ENCODE measurements at regions not wholly inside any gene's neighbourhood (a gene's known extent, or its start where the extent isn't known, plus 50 kb on each side); places are given as distances from the start of the nearest gene placed in this dataset.

DNA sequence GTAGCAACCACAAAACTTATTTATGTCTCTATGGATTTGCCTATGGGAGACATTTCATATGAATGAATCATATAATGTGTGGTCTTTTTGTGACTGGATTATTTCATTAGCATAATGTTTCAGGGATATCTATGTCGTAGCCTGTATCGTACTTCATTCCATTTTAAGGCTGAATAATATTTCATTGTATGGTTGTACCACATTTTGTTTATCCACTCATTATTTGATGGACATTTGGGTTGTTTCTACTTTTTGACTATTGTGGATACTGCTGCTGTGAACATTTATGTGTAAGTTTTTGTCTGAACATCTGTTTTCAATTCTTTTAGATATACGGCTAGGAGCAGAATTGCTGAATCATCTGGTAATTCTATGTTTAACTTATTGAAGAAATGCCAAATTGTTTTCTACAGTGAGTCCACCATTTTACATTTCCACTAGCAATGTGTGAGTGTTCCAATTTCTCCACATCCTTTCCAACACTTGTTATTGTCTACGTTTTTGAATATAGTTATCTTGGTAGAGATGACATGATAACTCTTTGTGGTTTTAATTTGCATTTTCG, 134.4 kb upstream of the DAZL start:
- Mint-ChIP-seq H3K4me1 (no peaks in the 10 kb centered on the region), H3K36me3 (ENCODE audit: low read depth) (peaks cover 2% of the 10 kb centered on the region), H3K27me3 (ENCODE audit: low read depth) (no peaks in the 10 kb centered on the region), H3K27ac (ENCODE audit: unreplicated experiment) (no peak overlapping the region), H3K4me3 (no peak overlapping the region), H3K9me3 (peaks cover 16% of the 10 kb centered on the region)
- TF ChIP-seq, protein P1, sequence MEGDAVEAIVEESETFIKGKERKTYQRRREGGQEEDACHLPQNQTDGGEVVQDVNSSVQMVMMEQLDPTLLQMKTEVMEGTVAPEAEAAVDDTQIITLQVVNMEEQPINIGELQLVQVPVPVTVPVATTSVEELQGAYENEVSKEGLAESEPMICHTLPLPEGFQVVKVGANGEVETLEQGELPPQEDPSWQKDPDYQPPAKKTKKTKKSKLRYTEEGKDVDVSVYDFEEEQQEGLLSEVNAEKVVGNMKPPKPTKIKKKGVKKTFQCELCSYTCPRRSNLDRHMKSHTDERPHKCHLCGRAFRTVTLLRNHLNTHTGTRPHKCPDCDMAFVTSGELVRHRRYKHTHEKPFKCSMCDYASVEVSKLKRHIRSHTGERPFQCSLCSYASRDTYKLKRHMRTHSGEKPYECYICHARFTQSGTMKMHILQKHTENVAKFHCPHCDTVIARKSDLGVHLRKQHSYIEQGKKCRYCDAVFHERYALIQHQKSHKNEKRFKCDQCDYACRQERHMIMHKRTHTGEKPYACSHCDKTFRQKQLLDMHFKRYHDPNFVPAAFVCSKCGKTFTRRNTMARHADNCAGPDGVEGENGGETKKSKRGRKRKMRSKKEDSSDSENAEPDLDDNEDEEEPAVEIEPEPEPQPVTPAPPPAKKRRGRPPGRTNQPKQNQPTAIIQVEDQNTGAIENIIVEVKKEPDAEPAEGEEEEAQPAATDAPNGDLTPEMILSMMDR (conservative IDR thresholded peaks at IDR 0.05): no peak
- DNase-seq (ENCODE audit: low read depth, low spot score): no peak

DNA sequence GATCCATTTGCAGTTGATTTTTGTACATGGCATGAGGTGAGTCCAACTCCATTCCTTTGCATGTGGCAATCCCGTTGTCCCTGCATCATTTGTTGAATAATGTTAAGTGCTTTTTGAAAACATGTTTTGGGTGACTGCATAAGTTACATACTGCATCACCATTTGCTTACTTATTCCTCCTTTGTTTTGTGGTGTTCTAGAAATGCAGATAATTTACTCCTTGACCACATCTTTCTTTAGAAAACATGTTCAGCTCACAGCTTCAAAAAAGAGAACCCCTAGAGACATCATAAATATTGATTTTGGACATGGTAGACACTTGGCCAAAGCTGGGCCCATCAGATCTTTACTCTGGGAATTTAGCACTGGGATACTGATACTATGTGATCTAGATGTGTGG, 135.3 kb upstream of the DAZL start:
- Mint-ChIP-seq H3K9me3 (peaks cover 14% of the 10 kb centered on the region), H3K4me1 (no peaks in the 10 kb centered on the region), H3K4me3 (no peak overlapping the region), H3K36me3 (ENCODE audit: low read depth) (peaks cover 2% of the 10 kb centered on the region), H3K27me3 (ENCODE audit: low read depth) (no peaks in the 10 kb centered on the region), H3K27ac (ENCODE audit: unreplicated experiment) (no peak overlapping the region)
- DNase-seq (ENCODE audit: low read depth, low spot score): no peak
- TF ChIP-seq, protein P1 (conservative IDR thresholded peaks at IDR 0.05): no peak

DNA sequence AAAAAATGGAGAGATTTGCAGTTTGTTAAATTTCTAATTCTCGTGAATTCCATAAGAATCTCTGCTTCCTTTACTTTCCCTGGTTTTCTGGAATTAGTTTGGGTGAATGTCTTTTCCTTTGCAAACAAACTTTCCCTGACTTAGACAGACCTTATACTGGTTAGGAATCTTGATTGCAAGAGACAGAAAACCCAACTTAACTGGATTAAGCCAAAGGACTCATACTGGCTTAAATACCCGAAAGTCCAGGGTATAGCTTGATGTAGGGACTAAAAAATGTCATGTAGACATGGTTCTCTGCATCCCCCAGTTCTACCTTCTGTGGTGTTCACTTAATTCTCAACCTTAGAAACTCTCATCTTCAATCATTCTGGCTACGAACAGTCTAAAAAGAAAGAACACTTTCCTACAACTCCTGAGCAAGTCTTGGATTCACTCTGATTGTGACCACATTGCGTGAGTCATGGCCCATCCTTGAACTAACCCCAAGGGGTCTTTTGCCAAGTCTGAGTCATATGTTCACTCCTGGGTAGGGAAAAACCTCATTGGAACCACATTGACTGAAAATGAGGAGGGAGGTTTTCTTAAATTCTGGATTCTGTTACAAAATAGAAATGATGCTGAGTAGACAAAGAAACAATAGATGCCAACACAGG, 136.0 kb upstream of the DAZL start:
- H3K27ac Mint-ChIP-seq (ENCODE audit: unreplicated experiment): no peak overlapping the region
- H3K27me3 Mint-ChIP-seq (ENCODE audit: low read depth): no peaks in the 10 kb centered on the region
- DNase-seq (ENCODE audit: low read depth, low spot score): no peak
- peaks cover 12% of the 10 kb centered on the region for H3K9me3 Mint-ChIP-seq
- TF ChIP-seq, protein P1 (conservative IDR thresholded peaks at IDR 0.05): no peak
- no peaks in the 10 kb centered on the region for H3K4me1 Mint-ChIP-seq
- H3K4me3 Mint-ChIP-seq: no peak overlapping the region
- peaks cover 2% of the 10 kb centered on the region for H3K36me3 Mint-ChIP-seq (ENCODE audit: low read depth)

DNA sequence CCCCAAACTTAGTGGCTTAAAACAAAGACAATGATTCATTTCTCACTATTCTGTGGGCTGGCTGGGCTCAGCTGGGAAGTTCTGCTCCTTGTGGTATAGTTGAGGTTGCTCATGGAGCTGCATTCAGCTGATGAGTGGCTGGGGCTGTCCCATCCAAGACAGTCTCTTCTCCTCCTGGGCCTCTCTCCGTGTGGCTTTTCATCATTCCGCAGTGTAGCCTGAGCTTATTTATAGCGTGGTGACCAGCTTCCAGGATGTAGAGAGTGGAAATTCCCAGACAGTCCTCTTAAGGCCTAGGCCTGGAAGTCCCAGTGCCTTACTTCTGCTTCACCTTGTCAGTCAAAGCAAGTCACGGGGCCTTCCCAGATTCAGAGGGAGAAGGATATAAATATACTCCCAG, 136.7 kb upstream of the DAZL start:
- TF ChIP-seq, protein P1 (conservative IDR thresholded peaks at IDR 0.05): no peak
- Mint-ChIP-seq H3K4me1 (no peaks in the 10 kb centered on the region), H3K9me3 (peaks cover 11% of the 10 kb centered on the region), H3K27ac (ENCODE audit: unreplicated experiment) (no peak overlapping the region), H3K36me3 (ENCODE audit: low read depth) (peaks cover 2% of the 10 kb centered on the region), H3K4me3 (no peak overlapping the region), H3K27me3 (ENCODE audit: low read depth) (no peaks in the 10 kb centered on the region)
- no peak for DNase-seq (ENCODE audit: low read depth, low spot score)

DNA sequence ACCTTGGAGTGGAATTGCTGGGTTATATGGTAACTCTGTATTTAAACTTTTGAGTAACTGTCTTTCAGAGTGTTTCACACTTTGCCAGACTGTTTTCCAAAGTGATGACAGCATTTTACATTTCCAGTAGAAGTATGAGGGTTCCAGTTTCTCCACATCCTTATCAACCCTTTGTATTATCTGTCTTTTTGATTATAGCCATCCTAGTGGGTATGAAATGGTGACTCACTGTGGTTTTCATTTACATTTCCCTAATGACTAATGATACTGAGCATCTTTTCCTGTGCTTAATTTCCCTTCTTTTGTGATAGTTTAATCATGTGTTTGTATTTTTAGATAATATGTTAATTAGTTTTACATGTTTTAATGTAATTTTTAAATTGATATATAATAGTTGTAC, 138.1 kb upstream of the DAZL start:
- no peak overlapping the region for H3K4me3 Mint-ChIP-seq
- TF ChIP-seq, protein P1 (conservative IDR thresholded peaks at IDR 0.05): no peak
- H3K27me3 Mint-ChIP-seq (ENCODE audit: low read depth): no peaks in the 10 kb centered on the region
- no peaks in the 10 kb centered on the region for H3K4me1 Mint-ChIP-seq
- H3K36me3 Mint-ChIP-seq (ENCODE audit: low read depth): peaks cover 2% of the 10 kb centered on the region
- no peak overlapping the region for H3K27ac Mint-ChIP-seq (ENCODE audit: unreplicated experiment)
- DNase-seq (ENCODE audit: low read depth, low spot score): no peak
- H3K9me3 Mint-ChIP-seq: peaks cover 9% of the 10 kb centered on the region

Data from neural crest cell (in vitro differentiated cells).